ENCODE measurements at regions not wholly inside any gene's neighbourhood (a gene's known extent, or its start where the extent isn't known, plus 50 kb on each side); places are given as distances from the start of the nearest gene placed in this dataset.

GRCh38 chrX:10833299-10834169, 213.1 kb upstream of the MID1 start:
- intact Hi-C loops (cut with DNase I; ENCODE audit: low total_unique reads), result no loop called here
- H3K27ac ChIP-seq, result peak overlapping the region in 1 of 2 donors; percentile 25
- TF ChIP-seq CTCF (IDR thresholded peaks at IDR 0.05), result no peak
- no peaks in the 10 kb centered on the region for H3K4me1 ChIP-seq
- peak; percentile 25 to 60 for DNase-seq
- H3K4me3 ChIP-seq, result peak overlapping the region; percentile 14 to 36
- no peaks in the 10 kb centered on the region for H3K9me3 ChIP-seq
- no peaks in the 10 kb centered on the region for H3K27me3 ChIP-seq
- H3K36me3 ChIP-seq, result no peaks in the 10 kb centered on the region

GRCh38 chrX:10841579-10841978, 221.2 kb upstream of the MID1 start:
- no peak for TF ChIP-seq CTCF (IDR thresholded peaks at IDR 0.05)
- Histone ChIP-seq H3K4me1 (no peaks in the 10 kb centered on the region), H3K36me3 (no peaks in the 10 kb centered on the region), H3K27ac (no peak overlapping the region), H3K4me3 (no peak overlapping the region), H3K27me3 (no peaks in the 10 kb centered on the region), H3K9me3 (no peaks in the 10 kb centered on the region)
- intact Hi-C loops (cut with DNase I; ENCODE audit: low total_unique reads), result no loop called here
- DNase-seq, result no peak

GRCh38 chrX:10842646-10843045, 222.3 kb upstream of the MID1 start:
- H3K4me1 ChIP-seq, result peaks cover 0 to 7% (median 0%) of the 10 kb centered on the region in 4 donors
- intact Hi-C loops (cut with DNase I; ENCODE audit: low total_unique reads), result no loop called here
- no peak for TF ChIP-seq CTCF (IDR thresholded peaks at IDR 0.05)
- no peaks in the 10 kb centered on the region for H3K9me3 ChIP-seq
- H3K27me3 ChIP-seq, result no peaks in the 10 kb centered on the region
- no peak for DNase-seq
- H3K4me3 ChIP-seq, result no peak overlapping the region
- no peaks in the 10 kb centered on the region for H3K36me3 ChIP-seq
- H3K27ac ChIP-seq, result no peak overlapping the region

- intact Hi-C loops (cut with DNase I; ENCODE audit: low total_unique reads), result no loop called here
- peaks cover 0 to 9% (median 1%) of the 10 kb centered on the region in 4 donors for H3K4me1 ChIP-seq
- no peaks in the 10 kb centered on the region for H3K27me3 ChIP-seq
- H3K36me3 ChIP-seq, result no peaks in the 10 kb centered on the region
- H3K4me3 ChIP-seq, result no peak overlapping the region
- no peak overlapping the region for H3K27ac ChIP-seq
- DNase-seq, result no peak
- no peaks in the 10 kb centered on the region for H3K9me3 ChIP-seq
- TF ChIP-seq CTCF (IDR thresholded peaks at IDR 0.05), result no peak
Measured at GRCh38 chrX:10847333-10847732, 226.9 kb upstream of the MID1 start.

- H3K27ac ChIP-seq, result no peak overlapping the region
- no peaks in the 10 kb centered on the region for H3K36me3 ChIP-seq
- H3K27me3 ChIP-seq, result no peaks in the 10 kb centered on the region
- no peak overlapping the region for H3K4me3 ChIP-seq
- DNase-seq, result no peak
- peaks cover 0 to 35% (median 6%) of the 10 kb centered on the region in 4 donors for H3K4me1 ChIP-seq
- intact Hi-C loops (cut with DNase I; ENCODE audit: low total_unique reads), result no loop called here
- no peak for TF ChIP-seq CTCF (IDR thresholded peaks at IDR 0.05)
- H3K9me3 ChIP-seq, result no peaks in the 10 kb centered on the region
Measured at GRCh38 chrX:10851809-10852208, 231.4 kb upstream of the MID1 start.

Data from tibial artery (tissue), 4 donors.